HG03064 (cell line): ENCODE measurements at regions not wholly inside any gene's neighbourhood (a gene's known extent, or its start where the extent isn't known, plus 50 kb on each side); places are given as distances from the start of the nearest gene placed in this dataset.
"Not testable (repeated sequence)": the region's sequence is repeated elsewhere in the genome, so short reads cannot be mapped to it uniquely, and the experiment has no call there.

Experiments used
- ATAC-seq: cut with Tn5 transposase; IDR thresholded peaks from one replicate; pipeline ENCODE4 v1.9.1; 2021; ENCODE audit warnings: low read depth; ENCODE audit not compliant: unreplicated experiment

- ATAC-seq: no peak
Measured at GRCh38 chr9:26262421-26263107, 584.3 kb upstream of the TUSC1 start.

- ATAC-seq: no peak
Measured at GRCh38 chr9:26261503-26262330, 583.5 kb upstream of the TUSC1 start.

GRCh38 chr9:26260238-26260637 is 582.0 kb upstream of the TUSC1 start:
- no peak for ATAC-seq

DNA sequence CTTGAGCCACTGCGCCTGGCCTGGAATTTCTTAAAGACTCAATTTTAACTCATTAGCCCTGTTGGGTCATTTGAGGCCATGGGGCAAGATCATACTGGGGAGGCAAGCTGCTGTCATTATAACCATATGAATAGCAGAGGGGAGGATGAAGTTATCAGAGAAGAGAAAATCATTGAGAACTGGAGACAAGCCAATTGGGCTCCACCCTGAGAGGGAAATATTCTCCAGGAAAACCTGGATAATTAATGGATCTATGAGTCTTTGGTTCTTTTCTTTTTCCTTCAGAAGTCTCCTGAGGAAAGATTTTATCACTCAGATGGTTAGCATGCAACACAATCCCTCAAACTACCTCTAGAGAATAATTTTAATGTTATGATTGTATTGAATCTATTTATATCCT is 569.6 kb upstream of the TUSC1 start:
- ATAC-seq: no peak

DNA sequence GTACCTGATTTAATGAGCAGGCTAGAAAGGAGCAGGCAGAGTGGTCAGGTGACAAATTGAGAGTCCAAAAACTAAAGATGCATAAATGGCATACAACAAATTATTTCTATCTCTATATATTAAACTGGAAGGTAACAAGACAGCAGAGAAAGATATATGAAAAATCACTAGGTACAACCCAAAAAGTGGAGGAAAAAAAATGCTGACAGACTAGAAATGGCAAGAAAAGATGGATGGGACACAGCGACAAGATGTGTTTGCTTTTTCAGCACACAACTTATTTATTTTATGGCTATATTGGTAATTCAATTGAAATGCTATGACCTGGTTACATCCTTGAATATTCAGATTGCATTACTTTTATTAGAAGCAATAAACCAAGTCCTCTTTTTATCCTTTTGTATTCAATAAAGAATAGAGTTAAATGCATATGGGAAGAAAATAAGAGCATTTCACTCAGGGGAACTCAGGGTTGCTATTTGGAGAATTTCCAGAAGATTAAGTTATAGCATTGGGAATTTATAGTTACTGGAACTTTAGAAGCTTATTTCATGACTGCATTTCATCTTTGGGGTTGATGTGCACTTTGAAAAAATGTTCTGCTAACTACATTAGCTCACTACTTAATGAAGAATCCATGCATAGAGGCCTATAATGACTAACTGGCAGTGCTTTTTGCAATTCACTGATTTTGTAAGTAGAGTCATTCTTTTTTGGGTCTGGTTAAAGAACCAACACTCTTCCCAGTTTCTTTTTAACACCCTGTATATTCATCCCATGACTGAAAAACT is 566.6 kb upstream of the TUSC1 start:
- no peak for ATAC-seq

DNA sequence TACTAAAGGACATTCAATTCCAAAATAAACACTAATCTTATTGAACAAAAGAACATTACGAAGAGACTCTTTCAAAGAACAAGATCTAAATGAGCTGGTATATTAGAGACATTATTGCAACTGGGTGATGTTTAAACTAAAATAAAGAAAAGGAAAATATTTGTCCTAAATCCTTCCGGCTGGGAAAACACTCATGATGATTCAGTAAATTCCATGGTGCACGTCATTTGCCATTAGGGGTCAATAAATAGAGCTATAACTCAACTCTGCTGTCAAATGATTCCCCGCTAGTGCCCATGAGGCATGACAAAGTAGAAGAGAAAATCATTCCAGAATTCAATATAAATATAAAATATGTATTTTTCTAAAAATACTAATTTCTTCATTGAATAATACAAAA is 565.5 kb upstream of the TUSC1 start:
- ATAC-seq: no peak

DNA sequence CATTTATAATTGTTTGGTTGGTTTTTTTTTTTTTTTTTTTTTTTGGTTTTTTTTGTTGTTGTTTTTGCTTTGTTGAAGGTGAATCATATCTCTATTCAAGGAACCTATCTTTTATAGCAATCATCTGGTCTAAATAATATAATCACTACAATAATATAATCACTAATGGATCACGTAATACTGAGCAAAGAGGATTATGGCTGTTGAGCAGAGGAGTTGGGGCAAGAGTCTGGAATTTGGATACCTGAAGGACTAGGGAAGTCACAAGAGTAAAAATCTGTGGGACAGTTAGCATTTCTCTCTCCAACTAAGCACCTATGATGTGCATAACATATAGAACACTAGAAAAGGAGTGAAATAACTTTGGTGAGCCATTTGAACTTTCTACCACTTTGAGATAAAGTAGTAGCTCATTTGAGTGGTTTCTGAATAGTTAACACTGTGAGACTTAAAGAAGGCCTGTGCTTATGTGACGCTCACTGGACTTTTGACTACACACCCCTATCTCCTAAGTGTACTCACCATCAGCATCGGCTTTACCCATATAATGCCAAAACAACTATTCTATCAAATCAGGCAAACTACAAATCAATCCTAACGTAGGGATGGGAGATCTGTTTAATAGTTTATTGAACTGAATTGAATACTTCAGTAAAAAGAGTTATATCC is 564.9 kb upstream of the TUSC1 start:
- no peak for ATAC-seq

- ATAC-seq: no peak
Measured at GRCh38 chr9:26240020-26240419, 561.8 kb upstream of the TUSC1 start.

DNA sequence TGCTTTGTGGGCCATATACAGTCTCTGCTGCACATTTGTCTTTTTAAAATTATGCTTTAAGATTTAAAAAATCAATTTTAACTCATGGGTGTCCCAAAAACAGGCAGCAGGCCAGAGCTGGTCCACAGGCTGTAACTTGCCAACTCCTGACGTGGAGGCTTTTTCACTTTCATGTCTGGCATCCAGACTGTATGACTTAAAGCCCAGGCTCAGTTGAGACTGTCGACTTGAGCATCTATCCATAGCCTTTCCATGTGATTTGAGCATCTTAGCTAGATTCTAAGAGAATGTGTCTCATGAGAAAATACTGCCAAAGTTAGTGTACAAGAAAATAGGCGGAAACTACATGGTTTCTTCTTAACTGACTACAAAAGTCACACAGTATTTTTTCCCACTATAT is 559.0 kb upstream of the TUSC1 start:
- no peak for ATAC-seq

DNA sequence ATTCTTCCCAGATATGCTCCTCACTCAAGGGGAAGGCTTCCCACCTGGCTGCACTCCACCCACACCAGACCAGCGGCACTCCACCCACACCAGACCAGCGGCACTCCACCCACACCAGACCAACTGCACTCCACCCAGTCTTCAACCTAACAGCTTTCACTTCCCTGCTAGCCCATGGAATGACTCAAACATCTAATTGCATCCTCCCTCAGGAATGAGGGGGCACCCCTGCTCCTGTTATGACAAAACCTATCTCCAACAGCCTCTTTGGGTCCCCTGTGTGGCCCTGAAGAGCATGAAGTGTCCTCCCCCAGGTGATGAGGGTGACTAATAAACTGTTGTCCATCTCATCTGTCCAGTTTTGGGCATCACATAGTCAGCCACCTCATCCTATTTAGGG is 556.6 kb upstream of the TUSC1 start:
- ATAC-seq: no peak

DNA sequence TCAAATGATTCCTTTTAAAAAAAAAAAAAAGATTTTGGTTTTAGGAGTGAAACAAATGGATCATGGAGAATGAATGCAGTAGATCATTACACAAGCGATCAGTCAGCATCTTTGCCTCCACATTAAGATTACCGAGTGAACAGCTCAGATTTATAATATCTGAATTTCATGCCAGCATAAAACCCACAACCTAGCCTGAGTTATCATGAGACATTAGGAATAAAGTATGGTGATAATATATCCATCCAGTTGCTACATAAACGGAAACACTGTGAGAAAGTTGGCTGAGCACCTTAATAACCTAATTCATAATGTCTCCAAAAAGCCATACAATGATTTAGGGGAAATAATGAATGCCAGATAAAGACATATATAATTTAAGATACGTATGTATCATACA is 553.1 kb upstream of the TUSC1 start:
- ATAC-seq: no peak

GRCh38 chr9:26229324-26230054 is 551.2 kb upstream of the TUSC1 start:
- ATAC-seq: no peak

GRCh38 chr9:26228273-26228672 is 550.0 kb upstream of the TUSC1 start:
- ATAC-seq: no peak

- no peak for ATAC-seq
Measured at GRCh38 chr9:26221290-26221689, 543.0 kb upstream of the TUSC1 start.

DNA sequence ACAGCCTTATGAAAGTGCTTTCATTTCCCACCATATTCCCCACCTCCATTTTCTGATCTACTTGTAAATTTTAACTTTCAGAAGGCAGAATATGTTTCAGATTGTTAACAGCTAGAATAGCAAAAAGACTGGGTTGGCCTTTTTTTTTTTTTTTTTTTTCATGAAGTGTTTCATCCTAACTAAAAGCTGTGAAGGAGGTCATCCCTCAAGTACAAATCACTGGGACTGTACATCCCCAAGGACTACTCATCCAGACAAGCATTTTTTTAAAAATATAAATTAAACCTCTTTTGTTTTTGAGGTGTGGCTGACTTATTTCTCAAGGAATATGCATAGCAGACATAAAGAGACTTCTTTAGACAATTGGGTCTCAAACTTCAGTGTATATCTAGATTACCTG is 542.1 kb upstream of the TUSC1 start:
- no peak for ATAC-seq

DNA sequence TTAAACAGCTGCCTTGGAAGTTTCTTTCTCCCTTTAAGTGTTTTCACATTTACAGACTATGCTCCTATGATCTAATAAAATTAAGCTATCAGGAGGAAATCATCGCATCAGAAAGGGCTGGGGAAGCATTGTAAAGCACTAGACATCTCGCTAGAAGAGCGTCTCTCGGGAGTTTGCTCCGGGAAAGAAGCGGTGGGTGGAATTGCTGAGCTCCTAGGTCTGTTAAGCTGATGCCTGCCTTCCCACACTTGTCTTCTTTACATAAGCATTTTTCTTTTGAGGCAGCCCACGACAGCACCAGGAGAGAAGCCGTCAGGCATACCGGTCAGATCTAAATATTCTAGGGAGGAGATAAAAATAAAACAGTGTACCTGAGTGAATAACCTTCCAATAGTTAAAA is 541.7 kb upstream of the TUSC1 start:
- ATAC-seq: no peak

GRCh38 chr9:26216702-26217101 is 538.5 kb upstream of the TUSC1 start:
- no peak for ATAC-seq

GRCh38 chr9:26214713-26215444 is 536.6 kb upstream of the TUSC1 start:
- ATAC-seq: not testable (repeated sequence)

DNA sequence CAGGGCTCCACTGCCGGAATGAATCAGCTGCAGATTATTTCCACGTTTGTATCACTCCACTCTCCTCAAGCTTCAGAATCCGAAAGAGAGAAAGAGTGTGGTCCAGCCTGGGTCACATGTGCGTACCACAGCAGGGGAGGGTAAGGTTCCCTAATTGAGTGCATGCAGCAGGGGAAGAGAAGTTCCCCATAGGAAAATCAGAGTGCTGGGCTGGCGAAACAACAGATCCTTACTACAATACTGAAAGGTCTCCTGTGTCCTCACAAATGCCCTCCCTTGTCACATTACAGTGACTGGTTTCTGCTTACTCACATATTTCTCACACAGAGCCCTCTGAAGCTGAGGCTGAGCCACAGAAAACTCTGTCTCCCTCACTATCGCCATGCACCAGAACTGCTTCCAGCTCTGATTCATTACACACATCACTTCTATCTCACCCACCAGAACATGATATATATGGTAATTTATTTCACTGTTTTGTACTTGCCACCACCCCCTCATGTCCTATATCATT is 532.2 kb upstream of the TUSC1 start:
- ATAC-seq: no peak
